H9 (cell line): ENCODE measurements at regions not wholly inside any gene's neighbourhood (a gene's known extent, or its start where the extent isn't known, plus 50 kb on each side); places are given as distances from the start of the nearest gene placed in this dataset.

Source experiments
- DNase-seq: peaks from one replicate; pipeline ENCODE4 v3.0.0-alpha.2; 2017
- H2AFZ ChIP-seq: one replicate; pipeline ENCODE4 v1.6.1; 2013; ENCODE audit warnings: mild to moderate bottlenecking, low read length, control low read depth, moderate library complexity
- H2AK5ac ChIP-seq: 2 replicates; pipeline ENCODE4 v1.6.1; 2013; ENCODE audit warnings: low read length, control low read depth, mixed read lengths; ENCODE audit not compliant: insufficient read length
- H2BK120ac ChIP-seq: one replicate; pipeline ENCODE4 v1.6.1; 2013; ENCODE audit warnings: low read depth, mild to moderate bottlenecking, low read length, control low read depth, inconsistent platforms; ENCODE audit not compliant: poor library complexity, severe bottlenecking
- H2BK12ac ChIP-seq: 2 replicates; pipeline ENCODE4 v1.6.1; 2013; ENCODE audit warnings: low read length, control low read depth, mixed read lengths, low read depth; ENCODE audit not compliant: insufficient read length
- H2BK15ac ChIP-seq: 2 replicates; pipeline ENCODE4 v1.6.1; 2013; ENCODE audit warnings: low read depth, low read length, control low read depth
- H2BK20ac ChIP-seq: one replicate; pipeline ENCODE4 v1.6.1; 2013; ENCODE audit warnings: low read depth, mild to moderate bottlenecking, low read length, control low read depth, inconsistent platforms; ENCODE audit not compliant: poor library complexity, severe bottlenecking
- H2BK5ac ChIP-seq: 2 replicates; pipeline ENCODE4 v1.6.1; 2013; ENCODE audit warnings: low read length, control low read depth, mixed read lengths; ENCODE audit not compliant: insufficient read length
- H3K14ac ChIP-seq: 2 replicates; pipeline ENCODE4 v1.6.1; 2013; ENCODE audit warnings: low read length, control low read depth; ENCODE audit not compliant: insufficient read depth
- H3K18ac ChIP-seq: 2 replicates; pipeline ENCODE4 v1.6.1; 2013; ENCODE audit warnings: low read depth, mild to moderate bottlenecking, mixed read lengths, low read length, control low read depth; ENCODE audit not compliant: insufficient read length
- H3K23ac ChIP-seq: 2 replicates; pipeline ENCODE4 v1.6.1; 2013; ENCODE audit warnings: low read length, control low read depth, mixed read lengths, low read depth; ENCODE audit not compliant: insufficient read length
- H3K23me2 ChIP-seq: 2 replicates; pipeline ENCODE4 v1.6.1; 2013; ENCODE audit warnings: low read depth, mild to moderate bottlenecking, mixed read lengths, low read length, control low read depth; ENCODE audit not compliant: insufficient read length, poor library complexity, severe bottlenecking
- H3K27ac ChIP-seq: 2 replicates; pipeline ENCODE4 v1.5.1; 2013; ENCODE audit warnings: low read length, control low read depth, mixed read lengths, low read depth; ENCODE audit not compliant: insufficient read length
- H3K27me3 ChIP-seq: 2 replicates; pipeline ENCODE4 v1.6.1; 2013; ENCODE audit warnings: low read length, control low read depth, inconsistent platforms; ENCODE audit not compliant: insufficient read depth
- H3K4ac ChIP-seq: 2 replicates; pipeline ENCODE4 v1.6.1; 2013; ENCODE audit warnings: low read depth, mild to moderate bottlenecking, control low read depth, inconsistent platforms, low read length, moderate library complexity
- H3K4me1 ChIP-seq: 2 replicates; pipeline ENCODE4 v1.6.1; 2013; ENCODE audit warnings: low read length, control low read depth, inconsistent platforms; ENCODE audit not compliant: insufficient read depth
- H3K4me2 ChIP-seq: 2 replicates; pipeline ENCODE4 v1.6.1; 2013; ENCODE audit warnings: low read length, control low read depth, mixed read lengths; ENCODE audit not compliant: insufficient read length, insufficient read depth
- H3K56ac ChIP-seq: 2 replicates; pipeline ENCODE4 v1.6.1; 2013; ENCODE audit warnings: low read depth, mild to moderate bottlenecking, mixed read lengths, low read length, control low read depth; ENCODE audit not compliant: insufficient read length
- H3K79me1 ChIP-seq: 2 replicates; pipeline ENCODE4 v1.6.1; 2013; ENCODE audit warnings: low read depth, mild to moderate bottlenecking, moderate library complexity, low read length, control low read depth, inconsistent platforms; ENCODE audit not compliant: insufficient read depth, poor library complexity, severe bottlenecking
- H3K79me2 ChIP-seq: 2 replicates; pipeline ENCODE4 v1.6.1; 2013; ENCODE audit warnings: low read length, control low read depth, inconsistent platforms; ENCODE audit not compliant: insufficient read depth
- H3K9ac ChIP-seq: 2 replicates; pipeline ENCODE4 v1.6.1; 2013; ENCODE audit warnings: low read length, control low read depth, mixed read lengths; ENCODE audit not compliant: insufficient read length; ENCODE audit errors: extremely low read depth
- H3K9me3 ChIP-seq: one replicate; pipeline ENCODE4 v1.6.1; 2013; ENCODE audit warnings: low read depth, low read length, inconsistent platforms; ENCODE audit not compliant: control insufficient read depth
- H3T11ph ChIP-seq: one replicate; pipeline ENCODE4 v1.6.1; 2013; ENCODE audit warnings: mild to moderate bottlenecking, low read length, control low read depth, inconsistent platforms
- H4K20me1 ChIP-seq: one replicate; pipeline ENCODE4 v1.6.1; 2013; ENCODE audit not compliant: control insufficient read depth, insufficient read length, insufficient read depth
- H4K5ac ChIP-seq: 2 replicates; pipeline ENCODE4 v1.6.1; 2013; ENCODE audit warnings: low read depth, mild to moderate bottlenecking, mixed read lengths, low read length, control low read depth; ENCODE audit not compliant: insufficient read length
- H4K8ac ChIP-seq: replicated peaks from 2 replicates; pipeline ENCODE4 v1.6.1; 2013; ENCODE audit warnings: low read length, control low read depth, mixed read lengths, low read depth; ENCODE audit not compliant: insufficient read length
- H4K91ac ChIP-seq: 2 replicates; pipeline ENCODE4 v1.6.1; 2013; ENCODE audit warnings: low read depth, mild to moderate bottlenecking, moderate library complexity, mixed read lengths, low read length, control low read depth; ENCODE audit not compliant: insufficient read length
- H3K27ac Mint-ChIP-seq, 3 experiments: 2 replicates in 2 of 3; 3 replicates in 1 of 3; pipeline ENCODE4 v1.8.0; 2020 to 2021; ENCODE audit warnings: mixed read lengths in 3 of 3, mild to moderate bottlenecking in 1 of 3, moderate library complexity in 1 of 3
- H3K27me3 Mint-ChIP-seq: 2 replicates; pipeline ENCODE4 v1.8.0; 2021; ENCODE audit warnings: low read depth, mild to moderate bottlenecking, moderate library complexity, mixed read lengths
- H3K36me3 Mint-ChIP-seq, 3 experiments: 2 replicates in 2 of 3; 3 replicates in 1 of 3; pipeline ENCODE4 v1.8.0; 2020 to 2021; ENCODE audit warnings: low read depth in 3 of 3, mixed read lengths in 3 of 3; ENCODE audit not compliant: insufficient read depth in 1 of 3
- H3K4me1 Mint-ChIP-seq, 2 experiments: 2 replicates each; pipeline ENCODE4 v1.8.0; 2020; ENCODE audit warnings: mixed read lengths in 2 of 2
- H3K4me3 Mint-ChIP-seq, 2 experiments: 2 replicates in 1 of 2; 3 replicates in 1 of 2; pipeline ENCODE4 v1.8.0; 2020 to 2021; ENCODE audit warnings: mild to moderate bottlenecking in 2 of 2, mixed read lengths in 2 of 2, moderate library complexity in 1 of 2
- H3K9me3 Mint-ChIP-seq, 2 experiments: 2 replicates in 1 of 2; 3 replicates in 1 of 2; pipeline ENCODE4 v1.8.0; 2020; ENCODE audit warnings: mild to moderate bottlenecking in 2 of 2, mixed read lengths in 2 of 2, moderate library complexity in 1 of 2
- WGBS: extraction: QIAGEN DNeasy Blood & Tissue Kit; methylation state at CpG from one replicate; pipeline ENCODE4 v1.1.7; 2013; ENCODE audit warnings: missing lambda C conversion rate, low lambda C conversion rate, mixed read lengths; ENCODE audit not compliant: insufficient read length; ENCODE audit errors: extremely low coverage; 5-methylcytosine and 5-hydroxymethylcytosine counted together
- TF ChIP-seq, protein P1 (sequence below): fragments of 200-600 bp; sonication (generic); conservative IDR thresholded peaks from 3 replicates; pipeline ENCODE4 v1.8.0; 2021; ENCODE audit warnings: antibody characterized with exemption, mild to moderate bottlenecking

DNA sequence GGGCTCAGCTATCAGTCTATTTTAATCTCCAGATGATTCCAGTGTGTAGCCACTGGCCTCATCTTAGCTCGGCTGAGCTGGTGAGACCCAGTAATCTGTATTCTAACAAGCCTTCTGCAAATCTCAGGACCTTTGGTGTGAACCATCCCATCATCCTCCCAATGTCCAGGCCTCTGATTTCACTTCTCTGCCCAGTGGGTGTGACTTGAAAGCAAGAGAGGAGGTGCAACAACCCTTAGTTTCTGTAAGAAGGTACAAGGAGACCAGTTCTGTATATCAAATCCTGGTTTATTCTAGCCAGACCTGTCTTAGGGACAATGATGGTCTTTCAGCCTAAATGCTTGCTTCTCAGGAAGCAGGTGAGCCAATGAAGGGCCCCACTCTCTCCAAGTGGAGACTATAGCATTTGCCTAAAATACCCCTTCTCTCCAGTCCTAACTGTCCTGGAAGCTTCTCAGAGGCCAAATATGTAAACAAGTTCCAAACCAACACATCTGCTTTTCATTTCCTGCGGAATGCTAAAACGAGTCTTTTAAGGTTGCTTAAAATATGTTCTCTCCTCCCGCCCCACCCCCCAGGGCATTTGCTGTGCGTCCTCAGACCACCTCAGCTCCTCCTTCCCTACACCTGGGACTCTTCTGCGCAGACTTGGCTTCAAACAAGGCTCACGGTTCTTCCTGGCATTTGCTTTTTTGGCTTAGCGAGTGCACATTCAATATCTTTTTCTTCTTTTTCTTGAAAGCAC, 78.4 kb upstream of the FUT8 start:
- Histone ChIP-seq H3K79me1 (no peaks in the 10 kb centered on the region), H2BK12ac (no peak overlapping the region), H2AK5ac (peak overlapping the region; percentile 46), H2BK15ac (0 out of 2 replicates have a peak overlapping the region, but pooled peaks have one; percentile 92), H3K27me3 (peaks cover 36% of the 10 kb centered on the region), H4K91ac (no peak overlapping the region), H2BK20ac (no peak overlapping the region), H3K9me3 (no peaks in the 10 kb centered on the region), H2AFZ (no peak overlapping the region), H2BK5ac (no peak overlapping the region), H3T11ph (no peak overlapping the region), H3K14ac (peak overlapping the region; percentile 28; the same call in 1 of the 2 replicates), H4K5ac (peak overlapping the region; percentile 41), H3K9ac (no peak overlapping the region), H2BK120ac (no peak overlapping the region), H3K23me2 (peaks cover 5% of the 10 kb centered on the region), H3K18ac (peak overlapping the region; percentile 74), H3K4me1 (peaks cover 6% of the 10 kb centered on the region; the same call in 1 of the 2 replicates), H3K79me2 (no peaks in the 10 kb centered on the region), H3K4me2 (peak overlapping the region; percentile 67), H3K56ac (no peak overlapping the region), H3K23ac (no peak overlapping the region), H3K27ac (no peak overlapping the region), H4K20me1 (peaks cover 2% of the 10 kb centered on the region), H3K4ac (no peak overlapping the region), H4K8ac (no peak overlapping the region)
- Mint-ChIP-seq H3K27ac (peak overlapping the region; percentile 29 to 40 (median 29); a peak in 4 of 7 replicates), H3K4me1 (peaks cover 40 to 50% of the 10 kb centered on the region in 2 experiments), H3K36me3 (no peaks in the 10 kb centered on the region; a peak in 1 of 7 replicates), H3K4me3 (peak overlapping the region; percentile 43 to 68), H3K9me3 (no peaks in the 10 kb centered on the region), H3K27me3 (peaks cover 91% of the 10 kb centered on the region)
- DNase-seq: peak; percentile 53
- no CpG with 5 or more reads among the region's 8 CpGs for WGBS
- TF ChIP-seq, protein P1, sequence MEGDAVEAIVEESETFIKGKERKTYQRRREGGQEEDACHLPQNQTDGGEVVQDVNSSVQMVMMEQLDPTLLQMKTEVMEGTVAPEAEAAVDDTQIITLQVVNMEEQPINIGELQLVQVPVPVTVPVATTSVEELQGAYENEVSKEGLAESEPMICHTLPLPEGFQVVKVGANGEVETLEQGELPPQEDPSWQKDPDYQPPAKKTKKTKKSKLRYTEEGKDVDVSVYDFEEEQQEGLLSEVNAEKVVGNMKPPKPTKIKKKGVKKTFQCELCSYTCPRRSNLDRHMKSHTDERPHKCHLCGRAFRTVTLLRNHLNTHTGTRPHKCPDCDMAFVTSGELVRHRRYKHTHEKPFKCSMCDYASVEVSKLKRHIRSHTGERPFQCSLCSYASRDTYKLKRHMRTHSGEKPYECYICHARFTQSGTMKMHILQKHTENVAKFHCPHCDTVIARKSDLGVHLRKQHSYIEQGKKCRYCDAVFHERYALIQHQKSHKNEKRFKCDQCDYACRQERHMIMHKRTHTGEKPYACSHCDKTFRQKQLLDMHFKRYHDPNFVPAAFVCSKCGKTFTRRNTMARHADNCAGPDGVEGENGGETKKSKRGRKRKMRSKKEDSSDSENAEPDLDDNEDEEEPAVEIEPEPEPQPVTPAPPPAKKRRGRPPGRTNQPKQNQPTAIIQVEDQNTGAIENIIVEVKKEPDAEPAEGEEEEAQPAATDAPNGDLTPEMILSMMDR: no peak
